GM21529 (cell line): ENCODE measurements at regions not wholly inside any gene's neighbourhood (a gene's known extent, or its start where the extent isn't known, plus 50 kb on each side); places are given as distances from the start of the nearest gene placed in this dataset.
"Not testable (repeated sequence)": the region's sequence is repeated elsewhere in the genome, so short reads cannot be mapped to it uniquely, and the experiment has no call there.

ENCODE experiments used
- ATAC-seq: cut with Tn5 transposase; IDR thresholded peaks from one replicate; pipeline ENCODE4 v1.9.1; 2021; ENCODE audit not compliant: unreplicated experiment

GRCh38 chr14:37838778-37839177 lies 243.3 kb downstream of the TTC6 start:
- not testable (repeated sequence) for ATAC-seq

- ATAC-seq, result not testable (repeated sequence)
These were observed 245.6 kb downstream of the TTC6 start for GRCh38 chr14:37841039-37841438.

GRCh38 chr14:37842106-37842505 lies 246.7 kb downstream of the TTC6 start:
- no peak for ATAC-seq

GRCh38 chr14:37843954-37844607 lies 248.7 kb downstream of the TTC6 start:
- no peak for ATAC-seq

GRCh38 chr14:37844614-37845013 lies 249.2 kb downstream of the TTC6 start:
- ATAC-seq, result no peak

GRCh38 chr14:37848985-37849621 lies 253.7 kb downstream of the TTC6 start:
- no peak for ATAC-seq

GRCh38 chr14:37851054-37851453 lies 255.6 kb downstream of the TTC6 start:
- no peak for ATAC-seq

GRCh38 chr14:37855871-37856270 lies 260.4 kb downstream of the TTC6 start:
- ATAC-seq, result no peak

- no peak for ATAC-seq
These were observed 262.4 kb downstream of the TTC6 start for GRCh38 chr14:37857774-37858266.

- no peak for ATAC-seq
These were observed 263.3 kb downstream of the TTC6 start for GRCh38 chr14:37858733-37859132.

GRCh38 chr14:37859177-37859576 lies 263.7 kb downstream of the TTC6 start:
- no peak for ATAC-seq

- no peak for ATAC-seq
These were observed 266.8 kb downstream of the TTC6 start for GRCh38 chr14:37862263-37862662.

- ATAC-seq, result no peak
These were observed 268.7 kb downstream of the TTC6 start for GRCh38 chr14:37864128-37864527.

- no peak for ATAC-seq
These were observed 269.7 kb downstream of the TTC6 start for GRCh38 chr14:37864861-37865718.

GRCh38 chr14:37865719-37866549 lies 270.5 kb downstream of the TTC6 start:
- no peak for ATAC-seq

GRCh38 chr14:37869633-37870032 lies 274.2 kb downstream of the TTC6 start:
- no peak for ATAC-seq

GRCh38 chr14:37870170-37870569 lies 274.7 kb downstream of the TTC6 start:
- no peak for ATAC-seq

GRCh38 chr14:37870632-37871346 lies 275.4 kb downstream of the TTC6 start:
- ATAC-seq, result no peak

GRCh38 chr14:37874065-37874428 lies 278.6 kb downstream of the TTC6 start:
- not testable (repeated sequence) for ATAC-seq

GRCh38 chr14:37874429-37875109 lies 279.1 kb downstream of the TTC6 start:
- ATAC-seq, result peak; percentile 99
